ENCODE measurements at regions not wholly inside any gene's neighbourhood (a gene's known extent, or its start where the extent isn't known, plus 50 kb on each side); places are given as distances from the start of the nearest gene placed in this dataset.

DNA sequence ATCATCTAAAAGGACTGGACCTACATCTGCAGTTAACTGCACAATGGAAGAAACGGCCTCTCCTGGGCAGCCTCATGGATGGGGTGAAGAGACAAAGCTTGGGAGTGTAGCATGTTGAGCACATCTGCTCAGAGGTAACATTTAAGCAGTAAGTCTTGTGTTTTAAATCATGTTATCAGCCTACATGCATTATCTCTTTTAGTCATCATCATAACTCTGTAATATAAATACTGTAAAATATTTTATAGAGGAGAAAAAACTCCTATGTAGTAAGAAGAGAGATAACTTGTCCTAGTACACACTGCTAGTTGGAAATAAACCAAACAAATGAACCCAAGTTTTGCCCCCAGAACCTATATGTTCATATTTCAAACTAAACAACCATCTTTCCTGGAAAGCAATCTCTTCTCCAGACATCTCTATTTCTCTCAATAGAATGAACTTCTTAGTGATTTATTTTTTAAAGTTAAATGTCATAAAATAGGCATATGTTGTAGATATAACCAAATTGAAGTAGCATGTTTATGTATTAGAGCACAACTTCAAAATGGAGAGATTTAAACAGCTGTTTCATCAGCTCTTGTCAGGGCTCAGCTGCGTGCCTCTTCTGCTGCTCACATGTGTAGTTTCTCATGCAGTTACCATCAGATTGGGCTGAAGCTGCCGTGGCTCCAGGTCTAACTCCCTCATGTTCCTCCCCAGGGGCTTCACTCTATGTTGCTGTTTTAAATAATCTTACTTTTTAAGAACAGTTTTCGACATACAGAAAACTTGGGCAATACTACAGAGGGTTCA lies 581.8 kb upstream of the ZFP42 start:
- Histone ChIP-seq H3K4me2 (replicated peaks; ENCODE audit: low read depth, low read length, poor library complexity, severe bottlenecking) (no peak overlapping the region), H3K79me2 (ENCODE audit: control insufficient read depth, insufficient read depth, low read length) (no peaks in the 10 kb centered on the region), H3K4me3 (ENCODE audit: control extremely low read depth in 1 of 5, extremely low read depth in 1 of 5, insufficient read depth in 1 of 5, low read depth in 2 of 5, low read length in 4 of 5) (no peak overlapping the region), H3K4me1 (ENCODE audit: control insufficient read depth in 2 of 2, insufficient read depth in 2 of 2, low read length in 2 of 2) (no peaks in the 10 kb centered on the region), H4K20me1 (ENCODE audit: control insufficient read depth, insufficient read depth, low read length, poor library complexity, severe bottlenecking) (no peaks in the 10 kb centered on the region), H3K27ac (ENCODE audit: low read length in 2 of 2) (no peak overlapping the region), H3K9me3 (ENCODE audit: control extremely low read depth in 1 of 3, control insufficient read depth in 2 of 3, insufficient read depth in 1 of 3, low read length in 2 of 3) (peaks cover 0 to 1% (median 0%) of the 10 kb centered on the region in 3 donors), H3K36me3 (replicated peaks in 1 of 2; ENCODE audit: control extremely low read depth in 1 of 2, control insufficient read depth in 1 of 2, extremely low read depth in 1 of 2, insufficient read depth in 2 of 2, low read length in 1 of 2) (no peaks in the 10 kb centered on the region), H3K9ac (ENCODE audit: low read length) (no peak overlapping the region), H3K27me3 (replicated peaks in 1 of 4; ENCODE audit: control extremely low read depth in 1 of 4, control insufficient read depth in 3 of 4, insufficient read depth in 4 of 4, low read length in 3 of 4) (no peaks in the 10 kb centered on the region), H2AFZ (ENCODE audit: insufficient read depth, low read depth, low read length, poor library complexity, severe bottlenecking) (no peak overlapping the region)
- Mint-ChIP-seq H3K27me3 (no peaks in the 10 kb centered on the region), H3K4me1 (no peaks in the 10 kb centered on the region), H3K9me3 (ENCODE audit: insufficient read depth) (peaks cover 5% of the 10 kb centered on the region), H3K27ac (no peak overlapping the region), H3K4me3 (no peak overlapping the region)
- 76% methylated on average over 2 of the region's 4 CpGs for WGBS (ENCODE audit: insufficient coverage)
- ATAC-seq (ENCODE audit: low read depth) (no peak), DNase-seq (no peak)
- TF ChIP-seq EZH2 (IDR thresholded peaks at IDR 0.05; ENCODE audit: borderline replicate concordance, insufficient read depth, low read depth, low read length, poor library complexity, severe bottlenecking): no peak
- TF ChIP-seq, protein P1, sequence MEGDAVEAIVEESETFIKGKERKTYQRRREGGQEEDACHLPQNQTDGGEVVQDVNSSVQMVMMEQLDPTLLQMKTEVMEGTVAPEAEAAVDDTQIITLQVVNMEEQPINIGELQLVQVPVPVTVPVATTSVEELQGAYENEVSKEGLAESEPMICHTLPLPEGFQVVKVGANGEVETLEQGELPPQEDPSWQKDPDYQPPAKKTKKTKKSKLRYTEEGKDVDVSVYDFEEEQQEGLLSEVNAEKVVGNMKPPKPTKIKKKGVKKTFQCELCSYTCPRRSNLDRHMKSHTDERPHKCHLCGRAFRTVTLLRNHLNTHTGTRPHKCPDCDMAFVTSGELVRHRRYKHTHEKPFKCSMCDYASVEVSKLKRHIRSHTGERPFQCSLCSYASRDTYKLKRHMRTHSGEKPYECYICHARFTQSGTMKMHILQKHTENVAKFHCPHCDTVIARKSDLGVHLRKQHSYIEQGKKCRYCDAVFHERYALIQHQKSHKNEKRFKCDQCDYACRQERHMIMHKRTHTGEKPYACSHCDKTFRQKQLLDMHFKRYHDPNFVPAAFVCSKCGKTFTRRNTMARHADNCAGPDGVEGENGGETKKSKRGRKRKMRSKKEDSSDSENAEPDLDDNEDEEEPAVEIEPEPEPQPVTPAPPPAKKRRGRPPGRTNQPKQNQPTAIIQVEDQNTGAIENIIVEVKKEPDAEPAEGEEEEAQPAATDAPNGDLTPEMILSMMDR (IDR thresholded peaks at IDR 0.05): no peak
- POLR2A ChIA-PET: no interaction called here
- intact Hi-C loops (cut with micrococcal nuclease): no loop called here
- CTCF ChIA-PET: no interaction called here

DNA sequence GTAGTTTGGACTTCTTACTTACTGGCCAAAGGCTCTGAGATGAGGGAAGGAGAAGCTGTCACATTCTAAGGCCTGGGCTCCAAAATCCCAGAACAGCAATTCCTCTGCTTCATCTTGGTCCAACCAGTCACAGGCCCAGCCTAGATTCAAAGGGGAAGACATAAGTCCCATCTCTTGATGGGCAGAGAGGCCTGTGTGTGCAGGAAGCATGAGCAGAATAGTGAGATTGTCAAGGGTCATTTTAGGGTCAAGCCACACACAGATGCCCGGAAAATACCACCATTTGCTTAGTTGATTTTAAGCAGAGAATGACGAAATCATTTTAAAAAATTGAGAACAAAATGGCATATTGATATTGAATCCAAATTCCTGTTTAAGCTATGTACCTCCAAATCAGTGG lies 580.9 kb upstream of the ZFP42 start:
- ATAC-seq (ENCODE audit: low read depth): no peak

More for the DNA sequence above, 580.9 kb upstream of the ZFP42 start:
- Mint-ChIP-seq H3K4me3 (no peak overlapping the region), H3K27ac (no peak overlapping the region), H3K27me3 (no peaks in the 10 kb centered on the region), H3K9me3 (ENCODE audit: insufficient read depth) (peaks cover 5% of the 10 kb centered on the region), H3K4me1 (no peaks in the 10 kb centered on the region)
- H3K4me3 ChIP-seq (ENCODE audit: control extremely low read depth in 1 of 5, extremely low read depth in 1 of 5, insufficient read depth in 1 of 5, low read depth in 2 of 5, low read length in 4 of 5): no peak overlapping the region
- TF ChIP-seq, protein P1 (IDR thresholded peaks at IDR 0.05): no peak
- no peak for TF ChIP-seq EZH2 (IDR thresholded peaks at IDR 0.05; ENCODE audit: borderline replicate concordance, insufficient read depth, low read depth, low read length, poor library complexity, severe bottlenecking)
- no peaks in the 10 kb centered on the region for H3K36me3 ChIP-seq (replicated peaks in 1 of 2; ENCODE audit: control extremely low read depth in 1 of 2, control insufficient read depth in 1 of 2, extremely low read depth in 1 of 2, insufficient read depth in 2 of 2, low read length in 1 of 2)
- H3K79me2 ChIP-seq (ENCODE audit: control insufficient read depth, insufficient read depth, low read length): no peaks in the 10 kb centered on the region
- H4K20me1 ChIP-seq (ENCODE audit: control insufficient read depth, insufficient read depth, low read length, poor library complexity, severe bottlenecking): no peaks in the 10 kb centered on the region
- intact Hi-C loops (cut with micrococcal nuclease): no loop called here
- no peaks in the 10 kb centered on the region for H3K4me1 ChIP-seq (ENCODE audit: control insufficient read depth in 2 of 2, insufficient read depth in 2 of 2, low read length in 2 of 2)
- no peak overlapping the region for H3K9ac ChIP-seq (ENCODE audit: low read length)
- ChIA-PET CTCF (no interaction called here), POLR2A (no interaction called here)
- H3K27ac ChIP-seq (ENCODE audit: low read length in 2 of 2): no peak overlapping the region
- no peak for DNase-seq
- 90% methylated on average over 2 of the region's 2 CpGs for WGBS (ENCODE audit: insufficient coverage)
- H3K27me3 ChIP-seq (replicated peaks in 1 of 4; ENCODE audit: control extremely low read depth in 1 of 4, control insufficient read depth in 3 of 4, insufficient read depth in 4 of 4, low read length in 3 of 4): no peaks in the 10 kb centered on the region
- no peak overlapping the region for H3K4me2 ChIP-seq (replicated peaks; ENCODE audit: low read depth, low read length, poor library complexity, severe bottlenecking)
- peaks cover 0 to 9% (median 0%) of the 10 kb centered on the region in 3 donors for H3K9me3 ChIP-seq (ENCODE audit: control extremely low read depth in 1 of 3, control insufficient read depth in 2 of 3, insufficient read depth in 1 of 3, low read length in 2 of 3)
- no peak overlapping the region for H2AFZ ChIP-seq (ENCODE audit: insufficient read depth, low read depth, low read length, poor library complexity, severe bottlenecking)

Data from B cell (primary cell).